HPDE6-E6E7 (cell line): ENCODE measurements at regions not wholly inside any gene's neighbourhood (a gene's known extent, or its start where the extent isn't known, plus 50 kb on each side); places are given as distances from the start of the nearest gene placed in this dataset.
A peak's percentile ranks its signal among the peaks of the same experiment; 100 is the strongest.
"Not testable (repeated sequence)": the region's sequence is repeated elsewhere in the genome, so short reads cannot be mapped to it uniquely, and the experiment has no call there.

Source experiments
- DNase-seq: peaks from one replicate; pipeline ENCODE4 v3.0.0; 2011; ENCODE audit warnings: missing footprints; ENCODE audit errors: extremely low spot score

GRCh38 chr20:5696011-5696559 is 54.1 kb upstream of the SHLD1 start:
- no peak for DNase-seq

GRCh38 chr20:5691918-5692618 is 58.1 kb upstream of the SHLD1 start:
- DNase-seq = no peak

DNA sequence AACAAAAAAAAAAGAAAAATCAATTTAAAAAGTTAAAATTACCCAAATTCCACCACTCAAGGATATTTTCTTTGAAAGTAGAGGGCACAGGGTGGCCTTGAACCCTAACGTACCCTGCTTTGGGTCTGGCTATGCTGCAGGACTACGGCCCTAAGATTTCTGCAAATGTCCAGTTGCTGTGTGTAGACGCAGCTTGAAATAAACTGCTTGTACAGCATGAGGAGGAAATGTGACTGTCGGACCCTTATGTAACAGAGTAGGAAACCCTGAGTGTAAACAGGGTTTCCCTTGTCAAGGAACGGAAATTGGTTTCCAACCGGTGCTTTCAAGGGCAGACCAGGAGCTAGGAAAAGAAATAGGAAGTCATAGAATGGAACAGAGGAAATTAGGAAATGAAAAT is 60.7 kb upstream of the SHLD1 start:
- no peak for DNase-seq

GRCh38 chr20:5688431-5688972 is 61.7 kb upstream of the SHLD1 start:
- no peak for DNase-seq

- DNase-seq = no peak
Observed at GRCh38 chr20:5687884-5688283, 62.3 kb upstream of the SHLD1 start.

DNA sequence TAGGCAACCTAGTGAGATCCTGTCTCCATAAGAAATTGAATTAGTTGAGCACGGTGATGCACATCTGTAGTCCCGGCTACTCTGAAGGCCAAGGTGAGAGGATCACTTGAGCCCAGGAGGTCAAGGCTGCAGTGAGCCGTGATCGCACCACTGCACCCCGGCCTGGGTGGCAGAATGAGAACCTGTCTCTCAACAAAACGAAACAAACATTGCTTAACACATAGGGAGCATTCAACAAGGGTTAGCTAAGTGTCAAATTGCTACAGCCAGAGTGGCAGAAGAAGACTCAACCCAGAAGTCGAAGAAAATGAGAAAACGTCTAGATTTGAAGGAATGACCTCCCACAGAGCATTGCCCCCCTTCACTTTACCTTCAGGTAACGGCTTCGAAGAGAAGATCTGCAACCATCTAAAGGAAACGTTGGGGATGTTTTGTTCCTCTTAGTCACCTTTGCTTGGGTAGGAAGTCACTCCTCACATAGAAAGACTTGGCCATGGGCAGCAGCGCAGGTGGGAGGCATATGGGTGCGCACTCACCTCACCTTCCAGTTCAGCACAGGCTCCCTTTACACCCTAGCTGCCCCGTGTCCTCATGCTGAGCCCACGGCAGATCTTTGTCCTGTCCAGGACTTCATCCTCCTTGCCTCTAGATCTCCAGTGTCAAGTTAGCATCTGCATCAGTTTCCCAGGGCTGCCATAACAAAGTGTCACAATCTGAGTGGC is 63.7 kb upstream of the SHLD1 start:
- no peak for DNase-seq

DNA sequence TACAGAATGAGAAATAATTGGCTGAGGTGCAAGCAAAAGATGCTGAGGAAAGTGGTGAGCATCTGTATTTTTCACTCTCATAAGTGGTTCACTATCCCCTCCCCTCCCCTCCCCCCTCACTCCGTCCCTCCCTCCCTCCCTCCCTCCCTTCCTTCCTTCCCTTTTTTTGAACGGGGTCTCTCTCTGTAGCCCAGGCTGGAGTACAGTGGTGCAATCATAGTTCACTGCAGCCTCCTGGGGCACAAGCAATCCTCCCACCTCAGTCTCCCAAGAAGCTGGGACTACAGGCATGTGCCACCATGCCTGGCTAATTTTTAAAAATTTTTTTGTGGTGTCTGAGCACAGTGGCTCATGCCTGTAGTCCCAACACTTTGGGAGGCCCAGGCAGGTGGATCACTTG is 67.6 kb upstream of the SHLD1 start:
- DNase-seq = not testable (repeated sequence)

DNA sequence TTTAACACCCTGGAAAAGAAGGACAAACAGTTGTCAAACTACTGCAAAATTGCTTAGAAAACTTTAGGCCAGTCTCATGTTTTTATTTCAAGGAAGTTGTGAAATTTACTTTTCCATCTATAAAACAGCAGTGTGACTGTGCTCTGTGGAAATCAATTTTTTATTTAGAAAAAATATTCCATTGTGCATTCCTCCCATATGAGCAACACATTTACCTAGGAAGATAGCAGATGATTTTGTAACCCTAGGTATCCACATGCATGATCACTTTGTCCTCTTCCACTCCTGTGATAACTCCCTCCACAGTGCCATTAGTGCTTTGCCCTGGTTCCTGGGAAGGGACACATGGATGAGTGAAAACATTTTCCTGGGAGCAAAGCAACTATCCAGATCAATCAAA is 69.4 kb upstream of the GPCPD1 start:
- peak; percentile 49 for DNase-seq

DNA sequence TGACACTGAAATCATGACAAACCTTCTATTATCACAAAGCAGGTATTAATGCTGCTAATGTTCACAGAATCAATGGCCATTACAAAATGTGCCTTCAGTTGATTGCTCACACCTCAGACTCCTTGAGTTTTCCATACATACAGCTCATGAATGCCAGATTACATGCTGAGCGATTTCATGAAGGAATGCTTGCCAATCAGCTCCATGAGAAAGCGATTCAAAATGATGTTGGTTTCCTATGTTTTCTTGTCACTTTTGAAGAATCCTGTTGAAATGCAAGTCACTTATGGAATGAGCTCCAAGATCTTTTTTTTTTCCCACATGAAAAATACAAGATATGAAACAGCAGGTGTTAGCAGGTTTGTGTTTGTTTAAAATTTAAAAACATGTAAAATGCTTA is 68.0 kb upstream of the GPCPD1 start:
- DNase-seq = no peak

DNA sequence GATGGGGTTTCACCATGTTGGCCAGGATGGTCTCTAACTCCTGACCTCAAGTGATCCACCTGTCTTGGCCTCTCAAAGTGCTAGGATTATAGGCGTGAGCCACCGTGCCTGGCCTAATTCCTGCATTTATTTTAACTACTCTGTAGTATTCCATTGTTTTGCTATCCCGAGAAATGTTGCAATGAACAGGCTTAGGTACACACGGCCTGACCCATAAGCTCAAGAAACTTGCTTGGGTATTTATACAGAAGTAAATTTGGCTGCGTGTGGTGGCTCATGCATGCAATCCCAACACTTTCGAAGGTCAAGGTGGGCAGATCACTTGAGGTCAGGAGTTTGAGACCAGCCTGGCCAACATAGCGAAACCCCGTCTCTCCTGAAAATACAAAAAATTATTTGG is 67.1 kb upstream of the GPCPD1 start:
- DNase-seq = not testable (repeated sequence)

DNA sequence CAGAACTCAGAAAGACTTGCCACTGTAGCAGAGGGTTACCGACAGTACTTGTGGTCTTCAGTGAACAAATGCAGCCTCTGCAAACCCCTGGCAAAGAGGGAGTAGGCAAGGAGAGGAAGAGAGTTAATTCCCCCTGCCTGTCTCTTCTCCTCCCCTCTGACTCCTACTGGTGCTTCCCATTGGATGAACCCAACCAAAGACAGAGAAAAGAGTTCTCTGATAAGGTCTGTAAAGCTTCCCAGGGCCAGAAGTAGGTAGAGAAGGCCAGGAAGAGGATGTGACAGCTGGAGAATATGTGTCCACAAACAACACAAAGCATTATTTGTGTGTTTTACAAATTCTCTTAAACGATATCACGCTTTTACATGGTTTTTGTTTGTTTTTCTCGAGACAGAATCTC is 66.6 kb upstream of the GPCPD1 start:
- no peak for DNase-seq

DNA sequence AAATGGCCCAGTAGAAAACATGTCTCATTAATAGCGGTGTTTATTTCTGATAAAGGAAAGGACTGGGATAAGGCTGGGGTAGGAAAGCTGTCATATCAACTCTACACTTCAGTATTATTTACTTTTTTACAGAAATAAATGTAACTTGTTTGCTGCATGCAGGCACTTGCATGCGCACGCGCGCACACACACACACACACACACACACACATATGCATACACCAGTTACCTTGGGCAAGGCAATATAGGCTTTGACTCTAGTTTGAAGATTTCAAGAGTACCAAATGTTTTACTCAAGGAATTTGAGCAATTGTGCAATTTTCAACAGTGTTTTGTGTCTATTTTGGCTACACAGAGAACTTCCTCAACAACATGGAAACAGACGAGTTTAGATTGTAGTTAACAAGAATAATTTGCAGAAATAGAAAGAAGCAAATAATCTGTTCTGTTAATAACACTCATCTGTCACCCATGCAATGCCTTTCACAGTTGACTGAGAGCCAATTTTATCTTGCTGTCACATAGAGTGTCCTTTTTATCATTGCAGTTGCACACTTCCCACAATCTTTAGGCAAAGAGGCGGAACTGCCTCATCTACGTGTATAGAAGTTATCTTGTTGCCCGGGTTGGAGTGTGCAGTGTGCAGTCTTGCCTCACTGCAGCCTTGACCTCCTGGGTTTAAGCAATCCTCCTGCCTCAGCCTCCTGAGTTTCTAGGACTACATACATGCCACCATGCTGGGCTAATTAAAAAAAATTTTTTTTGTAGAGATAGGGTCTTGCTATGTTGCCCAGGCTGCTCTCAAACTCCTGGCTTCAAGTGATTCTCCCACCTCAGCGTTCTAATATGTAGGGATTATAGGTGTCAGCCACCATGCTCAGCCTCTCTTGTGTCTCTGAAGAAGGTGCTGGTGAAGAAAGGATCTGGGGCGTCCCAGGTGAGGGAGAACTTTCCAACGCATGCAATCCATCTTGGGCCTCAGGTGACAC is 64.6 kb upstream of the GPCPD1 start:
- no peak for DNase-seq

- peak; percentile 84 for DNase-seq
Observed at GRCh38 chr20:5674176-5674660, 63.4 kb upstream of the GPCPD1 start.

DNA sequence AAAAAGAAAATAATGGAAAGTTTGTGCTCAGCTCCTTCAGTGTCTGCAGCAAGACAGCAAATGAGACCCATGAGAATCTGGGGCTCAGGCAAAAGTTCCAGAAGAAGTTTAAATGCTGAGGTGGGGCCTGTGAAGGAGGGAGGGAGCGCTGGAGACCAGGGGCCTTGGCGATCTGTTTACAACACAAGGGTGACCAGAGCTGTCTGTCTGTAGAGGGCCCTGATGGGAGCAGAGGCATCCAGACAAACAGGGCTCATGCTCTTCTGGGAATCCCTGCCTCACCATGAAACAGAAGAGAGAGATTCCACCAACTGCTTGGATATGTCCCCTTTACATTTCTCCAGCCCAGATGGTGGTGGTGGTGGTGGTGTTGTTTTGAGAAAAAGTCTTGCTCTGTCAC is 60.1 kb upstream of the GPCPD1 start:
- DNase-seq = no peak

DNA sequence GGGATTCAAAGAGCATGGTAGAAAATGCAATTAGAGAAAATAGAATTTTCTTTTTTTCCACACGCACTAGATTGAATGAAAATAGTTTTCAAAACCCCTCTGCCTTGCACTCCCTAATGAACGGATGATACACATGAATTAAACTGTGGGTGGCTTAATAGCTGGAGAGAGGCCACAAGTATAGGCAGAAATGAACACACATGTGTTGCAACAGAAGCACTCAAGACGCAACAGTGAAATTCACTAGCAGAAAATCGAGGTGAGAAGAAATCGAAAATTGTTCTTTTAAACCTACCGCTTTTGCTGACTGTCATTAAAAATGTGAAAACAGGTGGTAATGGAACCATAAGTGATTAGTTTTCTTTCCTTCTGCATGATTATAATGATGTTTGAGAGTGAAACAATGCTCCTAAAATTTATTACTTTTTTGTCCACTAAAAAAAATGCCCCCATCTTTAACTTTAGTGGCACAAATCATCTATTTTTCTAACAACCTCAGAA is 59.3 kb upstream of the GPCPD1 start:
- DNase-seq = no peak

- peak; percentile 84 for DNase-seq
Observed at GRCh38 chr20:5668529-5668868, 57.7 kb upstream of the GPCPD1 start.

DNA sequence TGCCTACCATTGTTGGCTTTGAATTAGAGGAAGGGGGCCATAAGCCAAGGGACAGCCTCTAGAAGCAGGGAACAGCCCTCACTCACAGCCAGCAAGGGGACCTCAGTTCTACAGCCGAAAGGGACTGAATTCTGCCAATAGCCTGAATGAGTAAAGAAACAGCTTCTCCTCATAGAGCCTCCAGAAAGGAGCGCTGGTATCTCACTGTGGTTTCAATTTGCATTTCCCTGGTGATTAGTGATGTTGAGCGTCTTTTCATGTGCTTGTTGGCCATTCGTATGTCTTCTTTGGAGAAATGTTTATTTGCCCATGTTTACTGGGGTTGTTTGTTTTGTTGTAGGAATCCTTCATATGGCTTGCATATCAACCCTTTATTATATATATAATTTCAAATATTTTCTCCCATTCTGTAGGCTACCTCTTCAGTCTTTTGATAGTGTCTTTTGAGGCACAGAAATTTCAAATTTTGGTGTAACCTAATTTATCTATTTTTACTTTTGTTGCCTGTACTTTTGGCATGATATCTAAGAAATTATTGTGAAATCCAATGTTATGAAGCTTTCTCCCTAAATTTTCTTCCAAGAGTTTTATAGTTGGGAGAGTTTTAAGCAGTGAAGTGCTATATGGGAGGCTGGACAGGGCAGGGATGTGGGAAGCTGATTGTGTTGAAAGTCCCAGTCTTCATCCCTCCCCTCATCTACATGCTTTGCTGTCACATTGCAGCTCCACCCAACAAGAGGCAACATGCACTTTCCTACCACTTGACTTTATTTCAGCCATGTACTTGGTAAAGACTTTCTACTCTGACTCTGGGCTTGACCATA is 57.1 kb upstream of the GPCPD1 start:
- no peak for DNase-seq

GRCh38 chr20:5665417-5665816 is 54.6 kb upstream of the GPCPD1 start:
- no peak for DNase-seq

- DNase-seq = no peak
Observed at GRCh38 chr20:5663396-5663795, 52.6 kb upstream of the GPCPD1 start.

- DNase-seq = no peak
Observed at GRCh38 chr20:5662769-5663168, 52.0 kb upstream of the GPCPD1 start.

DNA sequence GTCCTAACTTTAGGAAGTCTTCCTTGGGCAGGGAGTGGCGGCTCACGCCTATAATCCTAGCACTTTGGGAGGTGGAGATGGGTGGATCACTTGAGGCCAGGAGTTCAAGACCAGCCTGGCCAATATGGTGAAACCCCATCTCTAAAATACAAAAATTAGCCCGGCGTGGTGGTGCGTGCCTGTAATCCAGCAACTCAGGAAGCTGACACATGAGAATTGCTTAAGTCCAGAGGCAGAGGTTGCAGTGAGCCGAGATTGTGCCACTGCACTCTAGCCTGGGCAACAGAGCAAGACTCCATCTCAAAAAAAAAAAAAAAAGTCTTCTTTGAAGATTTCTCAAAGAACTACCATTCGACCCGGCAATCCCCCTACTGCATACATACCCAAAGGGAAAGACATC is 50.0 kb upstream of the GPCPD1 start:
- DNase-seq = not testable (repeated sequence)
